Activated naive CD4-positive, alpha-beta T cell treated with anti-CD3 and anti-CD28 coated beads for 36 hours (primary cell): ENCODE measurements at regions not wholly inside any gene's neighbourhood (a gene's known extent, or its start where the extent isn't known, plus 50 kb on each side); places are given as distances from the start of the nearest gene placed in this dataset.

Experiments used
- CTCF ChIA-PET: fragments of 350-600 bp; sonication (Branson Sonifier 250); formaldehyde crosslinking; loops from one replicate; lab custom pipeline; 2021; ENCODE audit warnings: antibody characterized with exemption; lab: Charles Lee
- DNase-seq: peaks from one replicate; pipeline ENCODE4 v3.0.0-alpha.2; 2020
- H3K27ac Mint-ChIP-seq: one replicate; pipeline ENCODE4 v1.8.0; 2021; ENCODE audit warnings: mild to moderate bottlenecking, mixed read lengths
- H3K27me3 Mint-ChIP-seq: one replicate; pipeline ENCODE4 v1.8.0; 2021; ENCODE audit warnings: low read depth, mixed read lengths
- H3K36me3 Mint-ChIP-seq: one replicate; pipeline ENCODE4 v1.8.0; 2021; ENCODE audit warnings: low read depth, mixed read lengths
- H3K4me1 Mint-ChIP-seq: one replicate; pipeline ENCODE4 v1.8.0; 2021; ENCODE audit warnings: low read depth, mixed read lengths
- H3K4me3 Mint-ChIP-seq: one replicate; pipeline ENCODE4 v1.8.0; 2021; ENCODE audit warnings: mild to moderate bottlenecking, moderate library complexity, mixed read lengths
- H3K9me3 Mint-ChIP-seq: one replicate; pipeline ENCODE4 v1.8.0; 2021; ENCODE audit warnings: mixed read lengths
- intact Hi-C: fragments of 100-400 bp; cut with micrococcal nuclease; formaldehyde crosslinking; loops from one replicate; pipeline ENCODE4 v1.15.1; 2023

DNA sequence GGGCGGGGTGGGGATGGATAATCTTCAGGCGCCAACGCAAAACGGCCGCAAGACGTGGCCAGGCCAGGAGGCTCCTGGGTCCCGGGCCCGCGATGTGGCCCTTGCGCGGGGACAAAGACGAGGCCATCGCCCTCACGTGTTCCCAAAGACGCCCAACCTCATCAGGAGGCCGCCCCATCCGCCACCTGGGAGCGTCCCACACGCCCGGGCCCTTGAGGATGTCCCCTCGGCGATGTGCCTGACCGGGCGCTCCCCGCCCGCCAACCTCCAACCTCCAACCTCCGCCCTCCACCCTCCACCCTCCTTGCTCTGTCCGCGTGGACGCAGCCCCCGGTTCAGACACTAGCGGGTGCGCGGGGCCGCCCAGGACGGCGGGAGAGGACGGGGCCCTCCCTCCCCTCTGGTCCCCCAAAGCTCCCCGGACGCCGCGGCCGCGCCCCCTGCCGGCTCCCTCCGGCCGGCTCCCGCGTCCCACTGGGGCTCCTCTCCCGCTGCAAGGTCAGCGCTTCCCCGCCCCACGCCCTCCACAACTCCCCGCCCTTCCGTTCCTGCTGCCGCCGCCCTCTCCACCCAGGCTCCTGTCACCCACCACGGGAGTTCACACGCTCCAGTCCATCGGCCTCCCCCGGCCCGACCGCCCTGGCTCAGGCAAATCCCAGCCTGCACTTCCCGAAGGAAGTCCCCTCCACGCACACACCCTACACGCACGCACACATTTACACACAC, 250.8 kb upstream of the RPL38 start:
- intact Hi-C loops: loop anchor here (5.0 to 10.0 kb wide), 4 partner anchors 80 to 358 kb away; no protein-coding TSS in a partner anchor
- Mint-ChIP-seq H3K9me3 (no peaks in the 10 kb centered on the region), H3K27me3 (peaks cover 9% of the 10 kb centered on the region), H3K4me1 (peaks cover 3% of the 10 kb centered on the region), H3K36me3 (no peaks in the 10 kb centered on the region), H3K27ac (no peak overlapping the region), H3K4me3 (no peak overlapping the region)
- peak; percentile 50 for DNase-seq
- CTCF ChIA-PET: no interaction called here

DNA sequence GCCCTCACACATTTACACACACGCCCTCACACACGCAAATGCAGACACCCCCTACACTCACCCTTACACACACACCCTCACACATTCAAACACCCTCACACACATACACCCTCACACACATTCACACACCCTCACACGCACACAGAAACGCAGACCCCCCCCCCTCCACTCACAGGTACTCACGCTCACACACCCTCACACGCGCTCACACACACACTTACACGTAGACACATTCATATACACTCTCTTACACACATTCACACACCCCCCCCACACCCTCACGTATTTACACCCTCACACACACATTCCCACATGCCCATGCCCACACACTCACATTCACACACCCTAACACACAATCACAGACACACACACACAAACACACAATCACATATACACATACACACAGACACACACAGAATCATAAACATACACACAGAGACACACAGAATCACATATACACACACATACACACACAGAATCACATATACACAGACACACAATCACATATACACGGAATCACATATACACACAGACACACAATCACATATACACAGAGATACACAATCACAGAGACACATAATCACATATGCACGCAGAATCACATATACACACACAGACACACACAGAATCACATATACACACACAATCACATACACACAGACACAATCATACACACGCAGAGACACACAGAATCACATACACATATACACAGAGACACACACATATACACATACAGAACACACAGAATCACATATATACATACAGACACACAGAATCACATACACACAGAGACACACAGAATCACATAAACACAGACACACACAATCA, 250.1 kb upstream of the RPL38 start:
- Mint-ChIP-seq H3K4me1 (peaks cover 3% of the 10 kb centered on the region), H3K4me3 (no peak overlapping the region), H3K9me3 (no peaks in the 10 kb centered on the region), H3K27ac (no peak overlapping the region), H3K36me3 (no peaks in the 10 kb centered on the region), H3K27me3 (peaks cover 9% of the 10 kb centered on the region)
- no peak for DNase-seq
- CTCF ChIA-PET: no interaction called here
- intact Hi-C loops: loop anchor here (5.0 to 10.0 kb wide), 4 partner anchors 81 to 359 kb away; no protein-coding TSS in a partner anchor

DNA sequence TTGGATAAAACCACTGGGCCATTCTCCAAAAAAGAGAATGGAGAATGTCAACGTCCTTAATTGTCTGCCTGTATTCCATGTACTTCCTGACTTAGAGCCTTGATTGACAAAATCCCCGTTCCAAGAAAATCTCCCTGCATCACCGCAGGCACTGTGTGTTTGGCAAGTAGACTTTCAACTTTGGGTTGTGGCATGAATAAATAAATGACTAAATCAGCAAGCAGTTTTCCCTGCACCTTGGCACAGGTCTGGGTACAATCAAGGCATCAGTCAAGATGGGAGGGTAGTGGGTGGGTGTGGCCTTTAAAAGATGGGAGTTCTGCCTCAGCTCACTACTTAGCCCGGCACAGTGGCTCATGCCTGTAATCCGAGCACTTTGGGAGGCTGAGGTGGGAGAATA, 248.5 kb upstream of the RPL38 start:
- Mint-ChIP-seq H3K4me1 (peaks cover 3% of the 10 kb centered on the region), H3K27ac (no peak overlapping the region), H3K27me3 (peaks cover 9% of the 10 kb centered on the region), H3K9me3 (peaks cover 2% of the 10 kb centered on the region), H3K36me3 (no peaks in the 10 kb centered on the region), H3K4me3 (no peak overlapping the region)
- no peak for DNase-seq
- intact Hi-C loops: loop anchor here (5.0 to 10.0 kb wide), 5 partner anchors 83 to 360 kb away; no protein-coding TSS in a partner anchor
- CTCF ChIA-PET: no interaction called here

DNA sequence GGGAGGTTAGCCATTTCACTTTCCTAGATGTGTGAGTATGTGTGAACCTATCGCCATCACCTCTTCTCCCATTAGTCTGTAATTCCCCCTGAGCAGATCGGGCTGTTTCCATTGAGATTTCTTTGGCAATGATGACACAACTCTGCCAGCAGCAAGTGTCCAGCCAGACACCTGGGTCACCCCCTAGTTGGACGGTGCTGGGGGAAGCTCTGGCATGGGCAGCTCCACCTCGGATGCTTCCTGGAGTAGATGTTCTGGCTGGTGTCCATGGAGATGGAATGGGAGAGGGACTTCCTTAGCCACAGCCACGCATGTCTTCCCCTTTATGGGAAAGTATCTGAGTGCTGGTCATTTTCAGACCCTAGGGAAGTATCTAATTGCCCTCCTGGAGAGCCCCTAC, 247.9 kb upstream of the RPL38 start:
- CTCF ChIA-PET: no interaction called here
- H3K4me1 Mint-ChIP-seq: peaks cover 3% of the 10 kb centered on the region

DNA sequence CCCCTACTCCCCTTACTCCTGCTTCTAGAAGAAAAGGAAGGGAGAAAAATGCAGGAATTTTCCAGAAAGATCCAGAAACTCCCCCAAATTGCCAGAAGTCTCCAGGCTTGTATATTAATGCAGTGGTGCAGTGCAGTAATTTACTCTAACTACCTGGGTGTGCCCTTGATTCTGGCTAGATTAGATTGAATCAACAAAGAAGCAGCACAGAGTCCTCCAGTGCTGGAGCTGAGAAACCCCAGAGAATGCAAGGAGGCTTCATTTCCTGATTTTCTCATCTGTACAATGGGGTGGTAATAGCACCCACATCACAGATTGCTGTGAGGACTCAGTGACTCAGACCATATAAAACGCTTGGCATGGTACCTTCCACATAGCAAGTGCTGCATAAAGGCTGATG, 247.3 kb upstream of the RPL38 start:
- no peaks in the 10 kb centered on the region for H3K36me3 Mint-ChIP-seq
- intact Hi-C loops: loop anchor here (1.0 to 10.0 kb wide), 3 partner anchors 221 to 527 kb away; no protein-coding TSS in a partner anchor
- DNase-seq: no peak
- peaks cover 3% of the 10 kb centered on the region for H3K4me1 Mint-ChIP-seq
- no peak overlapping the region for H3K27ac Mint-ChIP-seq
- H3K4me3 Mint-ChIP-seq: no peak overlapping the region
- H3K27me3 Mint-ChIP-seq: peaks cover 9% of the 10 kb centered on the region
- peaks cover 6% of the 10 kb centered on the region for H3K9me3 Mint-ChIP-seq
- CTCF ChIA-PET: interaction anchor here (0.8 to 1.6 kb wide), 2 partner anchors 8 to 33 kb away, joined by 3 to 4 read pairs; no protein-coding TSS in a partner anchor

More for the DNA sequence above, 247.9 kb upstream of the RPL38 start:
- intact Hi-C loops: loop anchor here (1.0 to 10.0 kb wide), 3 partner anchors 222 to 526 kb away; no protein-coding TSS in a partner anchor
- no peak for DNase-seq
- Mint-ChIP-seq H3K4me3 (no peak overlapping the region), H3K9me3 (peaks cover 6% of the 10 kb centered on the region), H3K27me3 (peaks cover 9% of the 10 kb centered on the region), H3K27ac (no peak overlapping the region), H3K36me3 (no peaks in the 10 kb centered on the region)

DNA sequence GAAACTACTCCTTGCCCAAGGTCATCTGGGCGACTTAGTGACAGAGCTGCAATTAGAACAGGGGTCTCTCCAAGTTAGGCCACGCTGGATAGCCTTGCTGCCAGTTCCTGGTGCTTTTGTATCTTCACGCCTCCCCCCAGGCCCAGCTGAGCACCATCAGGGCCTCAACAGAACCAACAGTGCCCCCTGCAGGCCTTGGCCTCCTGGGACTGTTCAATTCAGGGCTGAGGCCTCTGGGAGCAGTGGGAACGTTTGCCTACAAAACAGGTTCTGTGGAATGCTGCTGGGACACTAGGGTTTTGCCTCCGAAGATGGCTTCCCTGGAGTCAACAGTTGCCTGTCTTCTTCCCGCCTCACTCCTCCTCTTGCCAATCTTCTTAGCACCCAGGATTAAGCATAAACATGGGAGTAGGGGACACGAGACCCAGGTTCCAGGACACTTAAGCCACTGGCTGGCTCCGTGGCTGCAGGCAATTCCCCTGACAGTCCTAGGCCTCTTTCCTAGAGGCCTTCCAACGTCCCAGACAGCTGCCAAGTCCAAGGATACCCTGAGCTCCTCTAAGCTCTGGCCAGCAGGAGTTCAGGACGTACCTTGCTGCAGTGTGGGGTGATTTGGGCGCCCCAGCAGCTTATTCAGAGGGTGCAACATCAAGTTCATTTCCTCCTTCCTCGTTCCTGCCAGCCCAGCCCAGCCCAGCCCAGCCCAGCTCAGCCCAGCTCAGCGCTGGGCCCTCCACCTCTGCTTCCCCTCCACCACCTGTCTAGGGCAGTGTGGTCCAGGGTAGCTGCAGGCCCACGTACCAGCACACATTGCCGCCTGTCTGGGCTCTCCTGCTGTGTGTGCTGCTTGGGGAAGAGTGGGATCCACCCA, 246.6 kb upstream of the RPL38 start:
- CTCF ChIA-PET: interaction anchor here (0.6 to 1.6 kb wide), 3 partner anchors 9 to 34 kb away, joined by 3 to 4 read pairs (median 3); no protein-coding TSS in a partner anchor
- peak; percentile 67 for DNase-seq
- H3K4me1 Mint-ChIP-seq: peaks cover 3% of the 10 kb centered on the region
- H3K36me3 Mint-ChIP-seq: no peaks in the 10 kb centered on the region
- no peak overlapping the region for H3K27ac Mint-ChIP-seq
- intact Hi-C loops: loop anchor here (1.0 to 10.0 kb wide), 3 partner anchors 220 to 528 kb away; no protein-coding TSS in a partner anchor
- H3K27me3 Mint-ChIP-seq: peaks cover 4% of the 10 kb centered on the region
- H3K9me3 Mint-ChIP-seq: peaks cover 8% of the 10 kb centered on the region
- no peak overlapping the region for H3K4me3 Mint-ChIP-seq

DNA sequence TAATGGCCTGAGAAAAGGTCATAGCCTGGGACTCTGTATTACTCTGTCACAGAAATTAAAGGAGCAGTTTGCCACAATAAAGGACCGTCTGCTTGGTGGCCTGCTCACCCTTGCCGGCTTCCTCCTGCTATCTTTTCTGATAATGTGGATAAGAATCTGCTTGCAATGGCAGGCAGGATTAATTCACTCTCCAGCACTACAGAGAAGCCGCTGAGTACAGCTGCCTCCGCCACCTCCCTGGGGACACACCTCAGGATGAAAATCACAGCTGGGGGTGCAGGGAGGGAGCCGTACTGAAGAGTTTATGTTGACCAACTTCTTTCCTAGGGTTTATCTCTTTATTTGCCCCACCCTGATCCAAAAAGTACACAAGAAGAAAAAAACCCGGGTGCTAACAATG, 245.9 kb upstream of the RPL38 start:
- intact Hi-C loops: loop anchor here (5.0 to 10.0 kb wide), 2 partner anchors 220 to 363 kb away; no protein-coding TSS in a partner anchor
- no peaks in the 10 kb centered on the region for H3K4me1 Mint-ChIP-seq
- no peak overlapping the region for H3K4me3 Mint-ChIP-seq
- H3K27me3 Mint-ChIP-seq: no peaks in the 10 kb centered on the region
- CTCF ChIA-PET: interaction anchor here (0.6 to 1.6 kb wide), 4 partner anchors 8 to 528 kb away, joined by 3 to 5 read pairs (median 4); no protein-coding TSS in a partner anchor
- DNase-seq: no peak
- peaks cover 8% of the 10 kb centered on the region for H3K9me3 Mint-ChIP-seq
- H3K36me3 Mint-ChIP-seq: no peaks in the 10 kb centered on the region
- no peak overlapping the region for H3K27ac Mint-ChIP-seq

DNA sequence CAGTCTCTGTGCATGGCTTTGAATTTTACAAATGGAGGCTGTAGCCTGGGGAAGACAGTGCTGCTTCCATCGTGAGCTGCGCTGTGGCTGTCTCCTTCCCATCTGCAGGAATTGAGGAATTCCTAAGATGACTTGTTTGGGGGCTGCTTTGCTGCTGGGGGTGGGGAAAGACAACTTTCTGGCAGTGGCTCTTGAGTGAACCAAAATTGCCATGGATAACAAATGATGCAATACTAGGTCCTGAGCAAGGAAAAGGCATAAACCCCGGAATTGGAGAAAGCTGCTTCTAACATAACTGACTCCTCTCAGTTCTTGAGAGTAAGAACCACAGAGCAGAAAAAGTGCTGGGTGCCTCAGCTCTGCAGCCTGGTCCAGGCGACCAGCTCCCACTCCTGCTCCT, 245.0 kb upstream of the RPL38 start:
- intact Hi-C loops: loop anchor here (5.0 to 10.0 kb wide), 2 partner anchors 219 to 364 kb away; no protein-coding TSS in a partner anchor
- Mint-ChIP-seq H3K27ac (no peak overlapping the region), H3K27me3 (no peaks in the 10 kb centered on the region)

DNA sequence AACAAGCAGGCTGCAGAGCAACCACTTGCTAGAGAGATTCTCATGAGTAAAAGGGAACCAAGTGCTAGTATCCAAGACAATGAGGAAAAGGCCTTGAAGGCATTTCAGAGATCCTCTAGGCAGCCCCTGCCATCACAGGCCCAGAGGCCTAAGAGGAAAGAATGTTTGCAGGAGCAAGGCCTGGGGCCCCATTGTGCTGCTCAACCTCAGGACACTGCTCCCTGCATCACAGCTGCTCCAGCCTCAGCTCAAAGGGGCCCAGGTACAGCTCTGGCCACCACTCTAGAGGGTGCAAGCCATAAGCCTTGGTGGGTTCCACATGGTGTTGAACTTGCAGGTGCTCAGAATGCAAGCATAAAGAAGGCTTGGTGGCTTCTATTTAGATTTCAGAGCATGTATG, 243.0 kb upstream of the RPL38 start:
- no peak for DNase-seq
- H3K4me3 Mint-ChIP-seq: no peak overlapping the region
- peaks cover 14% of the 10 kb centered on the region for H3K9me3 Mint-ChIP-seq
- no peaks in the 10 kb centered on the region for H3K27me3 Mint-ChIP-seq
- no peaks in the 10 kb centered on the region for H3K4me1 Mint-ChIP-seq
- intact Hi-C loops: no loop called here
- CTCF ChIA-PET: interaction anchor here (1.3 kb wide), 1 partner anchor 531 kb away, joined by 3 read pairs; no protein-coding TSS in a partner anchor
- H3K27ac Mint-ChIP-seq: no peak overlapping the region
- peaks cover 2% of the 10 kb centered on the region for H3K36me3 Mint-ChIP-seq

More for the DNA sequence above, 245.0 kb upstream of the RPL38 start:
- CTCF ChIA-PET: interaction anchor here (0.7 to 0.8 kb wide), 2 partner anchors 144 to 529 kb away, joined by 3 to 5 read pairs; no protein-coding TSS in a partner anchor
- H3K9me3 Mint-ChIP-seq: peaks cover 8% of the 10 kb centered on the region
- H3K4me3 Mint-ChIP-seq: no peak overlapping the region
- no peaks in the 10 kb centered on the region for H3K36me3 Mint-ChIP-seq
- DNase-seq: no peak
- H3K4me1 Mint-ChIP-seq: no peaks in the 10 kb centered on the region

DNA sequence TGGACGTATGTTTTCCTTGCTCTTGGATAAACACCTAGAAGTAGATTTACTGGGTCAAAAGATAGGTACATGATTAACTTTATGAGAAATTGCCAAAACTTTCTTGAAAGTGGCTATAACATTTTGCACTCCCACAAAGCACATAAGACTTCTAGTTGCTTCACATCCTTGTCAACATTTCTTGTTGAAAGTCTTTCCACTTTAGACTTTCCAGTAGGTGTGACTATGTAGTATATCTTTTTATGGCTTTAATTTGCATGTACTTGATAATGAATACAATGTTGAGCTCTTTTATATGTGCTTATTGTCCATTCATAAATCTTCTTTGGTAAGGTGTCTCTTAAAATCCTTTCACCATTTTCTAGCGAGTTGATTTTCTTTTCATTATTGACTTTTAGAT, 241.2 kb upstream of the RPL38 start:
- intact Hi-C loops: no loop called here
- H3K4me1 Mint-ChIP-seq: no peaks in the 10 kb centered on the region
- H3K9me3 Mint-ChIP-seq: peaks cover 14% of the 10 kb centered on the region
- H3K27me3 Mint-ChIP-seq: no peaks in the 10 kb centered on the region
- H3K27ac Mint-ChIP-seq: no peak overlapping the region
- peaks cover 2% of the 10 kb centered on the region for H3K36me3 Mint-ChIP-seq
- DNase-seq: no peak
- CTCF ChIA-PET: no interaction called here
- no peak overlapping the region for H3K4me3 Mint-ChIP-seq

DNA sequence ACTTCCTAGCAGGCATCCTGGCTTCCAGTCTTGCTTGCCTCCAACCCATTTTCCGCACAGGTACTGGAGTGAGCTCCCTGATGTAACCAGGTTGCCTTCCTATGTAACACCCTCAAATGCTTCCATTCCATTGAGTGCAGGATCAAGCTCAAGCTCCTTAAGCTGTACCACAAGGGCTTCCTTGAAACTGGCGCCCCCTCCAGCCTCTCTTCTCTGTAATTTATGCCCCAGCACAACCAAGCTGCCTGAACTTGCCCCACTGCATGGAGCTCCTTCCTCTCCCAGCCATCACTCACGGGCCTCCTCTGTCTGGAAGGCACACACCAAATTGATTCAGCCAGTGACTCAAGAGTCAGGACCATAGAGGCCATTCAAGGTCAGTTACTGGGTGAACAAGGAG, 234.8 kb upstream of the RPL38 start:
- CTCF ChIA-PET: no interaction called here
- Mint-ChIP-seq H3K4me3 (no peak overlapping the region), H3K36me3 (peaks cover 2% of the 10 kb centered on the region), H3K4me1 (no peaks in the 10 kb centered on the region), H3K27me3 (peaks cover 10% of the 10 kb centered on the region), H3K9me3 (peaks cover 6% of the 10 kb centered on the region), H3K27ac (no peak overlapping the region)
- intact Hi-C loops: no loop called here
- DNase-seq: no peak
